ENCODE measurements at regions not wholly inside any gene's neighbourhood (a gene's known extent, or its start where the extent isn't known, plus 50 kb on each side); places are given as distances from the start of the nearest gene placed in this dataset.

- DNase-seq (ENCODE audit: extremely low spot score), result no peak
- TF ChIP-seq POLR2A (IDR thresholded peaks at IDR 0.05; ENCODE audit: low read depth) (no peak), EP300 (IDR thresholded peaks at IDR 0.05) (no peak), CTCF (IDR thresholded peaks at IDR 0.05) (no peak), POLR2AphosphoS5 (IDR thresholded peaks at IDR 0.05) (no peak)
- H3K27me3 ChIP-seq, result no peaks in the 10 kb centered on the region
- intact Hi-C loops (cut with DNase I), result no loop called here
- no peak overlapping the region for H3K4me3 ChIP-seq
- WGBS, result 89% methylated on average over 18 of the region's 18 CpGs
- H3K36me3 ChIP-seq, result no peaks in the 10 kb centered on the region
- H3K9me3 ChIP-seq, result no peaks in the 10 kb centered on the region
- peaks cover 8 to 25% (median 22%) of the 10 kb centered on the region in 4 donors for H3K4me1 ChIP-seq
- H3K27ac ChIP-seq (replicated peaks in 1 of 4), result no peak overlapping the region
Observed at GRCh38 chr18:22613058-22613690, 195.5 kb upstream of the CTAGE1 start.

DNA sequence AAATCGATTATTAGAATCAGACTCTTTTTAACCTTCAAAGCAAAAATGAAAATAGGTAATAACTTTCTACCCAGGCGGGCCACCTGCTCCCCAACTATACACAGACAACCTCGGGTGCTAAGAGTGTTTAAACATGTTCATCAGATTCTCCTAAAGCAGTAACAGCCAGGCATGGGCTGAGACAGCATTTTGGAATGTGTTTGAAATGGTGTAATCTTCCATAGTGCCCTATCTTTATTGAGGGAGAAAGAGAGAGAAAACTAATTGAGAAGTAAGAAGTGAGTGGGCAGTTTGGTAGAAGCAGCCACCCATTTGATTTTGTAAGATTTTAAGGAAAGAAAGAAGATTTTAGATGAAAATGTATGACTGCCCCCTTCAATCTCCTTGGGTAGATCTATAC, 196.1 kb upstream of the CTAGE1 start:
- intact Hi-C loops (cut with DNase I), result no loop called here
- no peak for DNase-seq (ENCODE audit: extremely low spot score)
- Histone ChIP-seq H3K4me1 (peaks cover 8 to 20% (median 17%) of the 10 kb centered on the region in 4 donors), H3K9me3 (no peaks in the 10 kb centered on the region), H3K27me3 (no peaks in the 10 kb centered on the region), H3K36me3 (no peaks in the 10 kb centered on the region), H3K27ac (replicated peaks in 1 of 4) (no peak overlapping the region), H3K4me3 (no peak overlapping the region)
- no peak for TF ChIP-seq POLR2A (IDR thresholded peaks at IDR 0.05; ENCODE audit: low read depth)
- no peak for TF ChIP-seq POLR2AphosphoS5 (IDR thresholded peaks at IDR 0.05)
- no peak for TF ChIP-seq CTCF (IDR thresholded peaks at IDR 0.05)
- no peak for TF ChIP-seq EP300 (IDR thresholded peaks at IDR 0.05)
- 85% methylated on average over 3 of the region's 3 CpGs for WGBS

DNA sequence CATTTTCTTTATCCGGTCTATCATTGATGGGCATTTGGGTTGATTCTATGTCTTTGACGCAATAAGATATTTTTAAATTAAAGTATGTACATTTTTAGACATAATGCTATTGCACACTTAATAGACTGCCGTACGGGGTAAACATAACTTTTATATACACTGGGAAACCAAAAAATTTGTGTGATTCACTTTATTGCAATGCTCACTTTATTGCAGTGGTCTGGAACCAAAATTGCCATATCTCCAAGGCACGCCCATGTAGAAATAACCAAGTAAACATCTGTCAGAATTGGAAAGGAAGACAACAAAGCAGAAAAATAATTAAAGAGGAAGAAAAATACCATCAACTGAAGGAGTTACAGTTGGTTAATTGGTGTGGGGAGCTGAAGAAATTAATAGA, 205.8 kb upstream of the CTAGE1 start:
- 89% methylated on average over 5 of the region's 5 CpGs for WGBS
- H3K4me3 ChIP-seq, result no peak overlapping the region
- DNase-seq (ENCODE audit: extremely low spot score), result no peak
- no peaks in the 10 kb centered on the region for H3K4me1 ChIP-seq
- H3K36me3 ChIP-seq, result no peaks in the 10 kb centered on the region
- H3K27ac ChIP-seq (replicated peaks in 1 of 4), result no peak overlapping the region
- intact Hi-C loops (cut with DNase I), result no loop called here
- no peaks in the 10 kb centered on the region for H3K27me3 ChIP-seq
- no peaks in the 10 kb centered on the region for H3K9me3 ChIP-seq
- no peak for TF ChIP-seq CTCF (IDR thresholded peaks at IDR 0.05)
- no peak for TF ChIP-seq POLR2A (IDR thresholded peaks at IDR 0.05; ENCODE audit: low read depth)
- no peak for TF ChIP-seq EP300 (IDR thresholded peaks at IDR 0.05)
- no peak for TF ChIP-seq POLR2AphosphoS5 (IDR thresholded peaks at IDR 0.05)

- Histone ChIP-seq H3K4me3 (no peak overlapping the region), H3K36me3 (no peaks in the 10 kb centered on the region), H3K27ac (replicated peaks in 1 of 4) (no peak overlapping the region), H3K4me1 (no peaks in the 10 kb centered on the region), H3K27me3 (no peaks in the 10 kb centered on the region), H3K9me3 (no peaks in the 10 kb centered on the region)
- TF ChIP-seq EP300 (IDR thresholded peaks at IDR 0.05) (no peak), POLR2A (IDR thresholded peaks at IDR 0.05; ENCODE audit: low read depth) (no peak), CTCF (IDR thresholded peaks at IDR 0.05) (no peak), POLR2AphosphoS5 (IDR thresholded peaks at IDR 0.05) (no peak)
- intact Hi-C loops (cut with DNase I), result no loop called here
- DNase-seq (ENCODE audit: extremely low spot score), result no peak
- WGBS, result 84% methylated on average over 2 of the region's 2 CpGs
Observed at GRCh38 chr18:22624176-22624575, 206.5 kb upstream of the CTAGE1 start.

- no peak overlapping the region for H3K27ac ChIP-seq (replicated peaks in 1 of 4)
- no peaks in the 10 kb centered on the region for H3K9me3 ChIP-seq
- 85% methylated on average over 2 of the region's 2 CpGs for WGBS
- no peaks in the 10 kb centered on the region for H3K4me1 ChIP-seq
- TF ChIP-seq POLR2AphosphoS5 (IDR thresholded peaks at IDR 0.05), result no peak
- no peak for TF ChIP-seq CTCF (IDR thresholded peaks at IDR 0.05)
- no peak for TF ChIP-seq EP300 (IDR thresholded peaks at IDR 0.05)
- no peak for TF ChIP-seq POLR2A (IDR thresholded peaks at IDR 0.05; ENCODE audit: low read depth)
- H3K27me3 ChIP-seq, result no peaks in the 10 kb centered on the region
- no peaks in the 10 kb centered on the region for H3K36me3 ChIP-seq
- no peak overlapping the region for H3K4me3 ChIP-seq
- no peak for DNase-seq (ENCODE audit: extremely low spot score)
- intact Hi-C loops (cut with DNase I), result no loop called here
Observed at GRCh38 chr18:22625406-22625805, 207.7 kb upstream of the CTAGE1 start.
